Right atrium auricular region (tissue), 2 donors: ENCODE measurements at regions not wholly inside any gene's neighbourhood (a gene's known extent, or its start where the extent isn't known, plus 50 kb on each side); places are given as distances from the start of the nearest gene placed in this dataset.

Experiments
- DNase-seq: peaks from one replicate; pipeline ENCODE4 v3.0.0-alpha.2; 2019; ENCODE audit warnings: low spot score
- H3K27ac ChIP-seq, 2 donors: fragments of 200-600 bp; sonication (generic); 1 replicate in 1 of 2; 2 replicates in 1 of 2; pipeline ENCODE4 v1.5.1; 2016 to 2019
- H3K27me3 ChIP-seq, 2 donors: fragments of 200-600 bp; sonication (generic); one replicate each; pipeline versions ENCODE4 v1.5.1 to v1.6.0; 2017 to 2019
- H3K36me3 ChIP-seq: fragments of 200-600 bp; sonication (generic); one replicate; pipeline ENCODE4 v1.5.1; 2016
- H3K4me1 ChIP-seq, 2 donors: fragments of 200-600 bp; sonication (generic); one replicate each; pipeline versions ENCODE4 v1.5.1 to v1.6.0; 2017 to 2019
- H3K4me3 ChIP-seq, 2 donors: fragments of 200-600 bp; sonication (generic); 1 replicate in 1 of 2; 2 replicates in 1 of 2; pipeline ENCODE4 v1.5.1; 2017 to 2019; ENCODE audit warnings: mild to moderate bottlenecking in 1 of 2, moderate library complexity in 1 of 2
- H3K9me3 ChIP-seq, 2 donors: fragments of 200-600 bp; sonication (generic); one replicate each; pipeline ENCODE4 v1.5.1; 2019
- TF ChIP-seq, protein P1 (sequence below), 2 donors: fragments of 200-600 bp; sonication (generic); IDR thresholded peaks; one replicate each; pipeline ENCODE4 v1.5.1; 2019; ENCODE audit warnings: antibody characterized with exemption in 2 of 2

DNA sequence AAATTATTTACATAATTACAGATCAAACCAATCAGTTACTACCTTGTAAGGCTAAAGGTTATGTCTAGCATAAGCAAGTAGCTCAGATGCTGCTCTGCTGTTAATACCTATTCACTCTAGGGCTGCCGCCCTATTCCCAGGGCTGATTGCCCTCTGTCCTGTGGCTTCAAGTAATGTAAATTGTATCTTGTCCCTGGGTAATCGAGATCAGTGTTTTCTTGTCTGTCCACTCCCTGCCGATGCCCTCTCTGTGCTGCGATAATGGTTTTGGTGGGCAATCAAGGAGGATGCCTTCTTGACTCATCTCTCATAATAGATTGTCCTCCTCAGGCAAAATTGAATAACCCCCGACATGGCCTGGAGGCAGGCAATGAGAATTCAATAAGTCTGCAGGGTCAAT, 641.0 kb upstream of the PITX2 start:
- no peak for DNase-seq
- H3K4me3 ChIP-seq, result no peak overlapping the region
- H3K36me3 ChIP-seq, result no peaks in the 10 kb centered on the region
- H3K27me3 ChIP-seq, result no peaks in the 10 kb centered on the region
- H3K27ac ChIP-seq, result no peak overlapping the region
- TF ChIP-seq, protein P1, sequence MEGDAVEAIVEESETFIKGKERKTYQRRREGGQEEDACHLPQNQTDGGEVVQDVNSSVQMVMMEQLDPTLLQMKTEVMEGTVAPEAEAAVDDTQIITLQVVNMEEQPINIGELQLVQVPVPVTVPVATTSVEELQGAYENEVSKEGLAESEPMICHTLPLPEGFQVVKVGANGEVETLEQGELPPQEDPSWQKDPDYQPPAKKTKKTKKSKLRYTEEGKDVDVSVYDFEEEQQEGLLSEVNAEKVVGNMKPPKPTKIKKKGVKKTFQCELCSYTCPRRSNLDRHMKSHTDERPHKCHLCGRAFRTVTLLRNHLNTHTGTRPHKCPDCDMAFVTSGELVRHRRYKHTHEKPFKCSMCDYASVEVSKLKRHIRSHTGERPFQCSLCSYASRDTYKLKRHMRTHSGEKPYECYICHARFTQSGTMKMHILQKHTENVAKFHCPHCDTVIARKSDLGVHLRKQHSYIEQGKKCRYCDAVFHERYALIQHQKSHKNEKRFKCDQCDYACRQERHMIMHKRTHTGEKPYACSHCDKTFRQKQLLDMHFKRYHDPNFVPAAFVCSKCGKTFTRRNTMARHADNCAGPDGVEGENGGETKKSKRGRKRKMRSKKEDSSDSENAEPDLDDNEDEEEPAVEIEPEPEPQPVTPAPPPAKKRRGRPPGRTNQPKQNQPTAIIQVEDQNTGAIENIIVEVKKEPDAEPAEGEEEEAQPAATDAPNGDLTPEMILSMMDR (IDR thresholded peaks at IDR 0.05), result no peak
- no peaks in the 10 kb centered on the region for H3K9me3 ChIP-seq
- no peaks in the 10 kb centered on the region for H3K4me1 ChIP-seq

DNA sequence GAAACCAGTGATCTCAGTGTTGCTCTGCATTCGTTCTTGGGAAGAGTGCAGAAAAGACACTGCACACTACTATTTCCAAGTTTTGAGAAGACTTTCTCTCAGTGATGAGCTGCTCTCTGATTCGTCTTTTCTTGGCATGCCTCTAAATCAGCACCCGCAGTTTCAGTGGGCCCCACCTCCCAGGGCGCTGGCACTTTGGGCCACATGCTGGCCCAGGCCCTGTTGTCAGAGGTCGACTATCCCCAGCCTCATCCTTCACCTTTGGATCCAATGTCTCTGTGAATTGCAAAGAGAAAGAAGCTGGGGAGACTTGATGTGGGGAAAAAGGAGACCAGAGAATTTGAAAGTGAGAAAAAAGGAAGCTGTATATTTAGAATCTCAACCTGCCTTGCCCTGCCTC, 644.1 kb upstream of the PITX2 start:
- no peak overlapping the region for H3K4me3 ChIP-seq
- peaks cover 0 to 7% of the 10 kb centered on the region in 2 donors for H3K4me1 ChIP-seq
- H3K27me3 ChIP-seq, result no peaks in the 10 kb centered on the region
- no peak for DNase-seq
- H3K36me3 ChIP-seq, result no peaks in the 10 kb centered on the region
- TF ChIP-seq, protein P1 (IDR thresholded peaks at IDR 0.05), result no peak
- H3K27ac ChIP-seq, result no peak overlapping the region
- H3K9me3 ChIP-seq, result no peaks in the 10 kb centered on the region

DNA sequence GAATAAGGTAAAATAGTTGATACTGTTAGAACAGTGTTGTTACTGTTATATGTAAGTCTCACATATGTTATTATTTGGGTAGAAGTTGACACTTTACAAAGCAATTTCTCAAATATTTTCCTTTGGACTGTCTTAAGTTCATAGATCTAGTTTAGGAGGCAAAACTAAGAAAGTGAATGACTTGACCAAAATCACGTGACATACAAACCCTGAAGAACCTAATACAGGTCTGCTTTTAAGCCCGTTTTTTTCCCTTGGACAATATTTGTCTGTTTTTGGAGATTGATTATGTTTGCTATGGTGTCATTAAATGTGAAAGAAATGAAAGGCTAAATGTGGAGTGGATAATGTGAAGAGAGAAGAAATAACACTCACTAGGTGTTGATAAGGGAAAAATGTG, 644.9 kb upstream of the PITX2 start:
- no peaks in the 10 kb centered on the region for H3K27me3 ChIP-seq
- no peak overlapping the region for H3K27ac ChIP-seq
- H3K4me3 ChIP-seq, result no peak overlapping the region
- H3K36me3 ChIP-seq, result no peaks in the 10 kb centered on the region
- DNase-seq, result no peak
- peaks cover 0 to 7% of the 10 kb centered on the region in 2 donors for H3K4me1 ChIP-seq
- TF ChIP-seq, protein P1 (IDR thresholded peaks at IDR 0.05), result no peak
- no peaks in the 10 kb centered on the region for H3K9me3 ChIP-seq

DNA sequence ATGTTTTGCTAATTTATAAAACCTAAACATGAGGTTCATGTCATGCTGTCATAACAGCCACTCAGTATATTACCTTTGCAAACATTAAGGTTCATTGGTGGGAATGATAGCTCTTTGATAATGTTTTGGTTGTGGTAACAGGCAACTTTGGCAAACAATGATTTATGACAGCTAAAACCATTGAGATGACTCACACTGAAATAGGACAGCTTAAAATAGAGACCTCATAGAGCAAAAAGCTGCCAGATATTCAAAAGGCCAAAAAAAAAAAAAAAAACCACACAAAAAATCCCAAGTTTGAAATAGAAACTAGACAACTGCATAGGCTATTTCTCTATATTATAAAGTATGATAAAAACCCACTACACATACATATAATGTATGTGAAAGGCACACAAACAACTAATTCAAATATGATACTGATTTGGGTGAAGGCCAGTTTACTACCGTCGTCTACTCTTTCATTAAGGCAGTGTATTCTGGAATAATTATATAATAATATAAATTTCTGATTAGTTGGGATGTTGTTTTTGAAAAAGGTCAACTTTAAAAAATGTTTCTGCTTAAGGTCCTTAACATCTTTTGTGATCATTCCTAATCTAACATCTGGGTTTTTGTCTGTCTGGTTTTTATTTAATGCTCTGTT, 646.0 kb upstream of the PITX2 start:
- TF ChIP-seq, protein P1 (IDR thresholded peaks at IDR 0.05), result no peak
- no peak overlapping the region for H3K4me3 ChIP-seq
- H3K9me3 ChIP-seq, result no peaks in the 10 kb centered on the region
- DNase-seq, result no peak
- no peaks in the 10 kb centered on the region for H3K27me3 ChIP-seq
- H3K36me3 ChIP-seq, result no peaks in the 10 kb centered on the region
- no peak overlapping the region for H3K27ac ChIP-seq
- H3K4me1 ChIP-seq, result peaks cover 0 to 7% of the 10 kb centered on the region in 2 donors

DNA sequence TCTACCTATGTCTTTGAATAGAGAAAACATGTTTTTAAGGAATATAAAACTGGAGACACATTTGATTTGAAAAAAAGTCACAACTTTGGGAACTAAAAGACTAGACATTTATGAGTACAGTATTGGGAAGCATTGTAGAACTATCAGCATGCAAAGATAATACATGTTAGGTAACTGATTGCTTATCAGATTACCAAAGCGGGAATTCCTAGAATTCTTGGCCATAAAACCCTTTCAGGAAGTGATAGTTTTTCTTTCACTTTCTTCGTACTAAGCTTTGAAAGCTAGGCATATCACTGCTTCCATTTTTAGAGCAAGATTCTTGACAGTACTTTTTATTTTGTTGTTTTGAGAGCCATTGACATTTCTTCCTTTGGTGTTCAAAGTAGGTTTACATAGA, 646.6 kb upstream of the PITX2 start:
- no peaks in the 10 kb centered on the region for H3K36me3 ChIP-seq
- H3K4me3 ChIP-seq, result no peak overlapping the region
- H3K27ac ChIP-seq, result no peak overlapping the region

More for the DNA sequence above, 646.6 kb upstream of the PITX2 start:
- TF ChIP-seq, protein P1 (IDR thresholded peaks at IDR 0.05), result no peak
- Histone ChIP-seq H3K4me1 (peaks cover 0 to 7% of the 10 kb centered on the region in 2 donors), H3K27me3 (no peaks in the 10 kb centered on the region), H3K9me3 (no peaks in the 10 kb centered on the region)
- DNase-seq, result no peak
